Body of pancreas (tissue), 4 donors: ENCODE measurements at regions not wholly inside any gene's neighbourhood (a gene's known extent, or its start where the extent isn't known, plus 50 kb on each side); places are given as distances from the start of the nearest gene placed in this dataset.

Experiments used
- CTCF ChIP-seq, 7 experiments: fragments of 450-650 bp in 4 of 7; fragments of 200-600 bp in 3 of 7; sonication (generic) in 3 of 7; IDR thresholded peaks; one replicate each; pipeline ENCODE4 v1.5.1; 2016 to 2019; ENCODE audit warnings: antibody characterized with exemption in 7 of 7
- POLR2A ChIP-seq, 3 donors: fragments of 450-650 bp; IDR thresholded peaks; one replicate each; pipeline ENCODE4 v1.6.1; 2016; ENCODE audit warnings: antibody characterized with exemption in 3 of 3, mild to moderate bottlenecking in 2 of 3

- TF ChIP-seq CTCF (IDR thresholded peaks at IDR 0.05) (no peak), POLR2A (IDR thresholded peaks at IDR 0.05) (no peak)
Observed at GRCh38 chr6:165895421-165896165, 232.6 kb upstream of the PDE10A start.
